Thyroid gland (tissue), 4 donors: ENCODE measurements at regions not wholly inside any gene's neighbourhood (a gene's known extent, or its start where the extent isn't known, plus 50 kb on each side); places are given as distances from the start of the nearest gene placed in this dataset.

Source experiments
- POLR2A ChIP-seq, 2 donors: fragments of 450-650 bp; IDR thresholded peaks; one replicate each; pipeline ENCODE4 v1.6.1; 2017; ENCODE audit warnings: antibody characterized with exemption in 2 of 2, mild to moderate bottlenecking in 2 of 2, moderate library complexity in 1 of 2
- TF ChIP-seq, protein P1 (sequence below), 6 experiments: fragments of 200-600 bp in 3 of 6; fragments of 450-650 bp in 3 of 6; sonication (generic) in 3 of 6; IDR thresholded peaks; one replicate each; pipeline ENCODE4 v1.5.1; 2016 to 2019; ENCODE audit warnings: antibody characterized with exemption in 6 of 6, mild to moderate bottlenecking in 2 of 6, inconsistent platforms in 1 of 6, moderate library complexity in 1 of 6

- TF ChIP-seq, protein P1, sequence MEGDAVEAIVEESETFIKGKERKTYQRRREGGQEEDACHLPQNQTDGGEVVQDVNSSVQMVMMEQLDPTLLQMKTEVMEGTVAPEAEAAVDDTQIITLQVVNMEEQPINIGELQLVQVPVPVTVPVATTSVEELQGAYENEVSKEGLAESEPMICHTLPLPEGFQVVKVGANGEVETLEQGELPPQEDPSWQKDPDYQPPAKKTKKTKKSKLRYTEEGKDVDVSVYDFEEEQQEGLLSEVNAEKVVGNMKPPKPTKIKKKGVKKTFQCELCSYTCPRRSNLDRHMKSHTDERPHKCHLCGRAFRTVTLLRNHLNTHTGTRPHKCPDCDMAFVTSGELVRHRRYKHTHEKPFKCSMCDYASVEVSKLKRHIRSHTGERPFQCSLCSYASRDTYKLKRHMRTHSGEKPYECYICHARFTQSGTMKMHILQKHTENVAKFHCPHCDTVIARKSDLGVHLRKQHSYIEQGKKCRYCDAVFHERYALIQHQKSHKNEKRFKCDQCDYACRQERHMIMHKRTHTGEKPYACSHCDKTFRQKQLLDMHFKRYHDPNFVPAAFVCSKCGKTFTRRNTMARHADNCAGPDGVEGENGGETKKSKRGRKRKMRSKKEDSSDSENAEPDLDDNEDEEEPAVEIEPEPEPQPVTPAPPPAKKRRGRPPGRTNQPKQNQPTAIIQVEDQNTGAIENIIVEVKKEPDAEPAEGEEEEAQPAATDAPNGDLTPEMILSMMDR (IDR thresholded peaks at IDR 0.05) = no peak
- TF ChIP-seq POLR2A (IDR thresholded peaks at IDR 0.05) = no peak
Observed at GRCh38 chr12:105955976-105956375, 182.8 kb downstream of the NUAK1 start.
